PC-3 (cell line): ENCODE measurements at regions not wholly inside any gene's neighbourhood (a gene's known extent, or its start where the extent isn't known, plus 50 kb on each side); places are given as distances from the start of the nearest gene placed in this dataset.

Experiments used
- EZH2 ChIP-seq: fragments of 300-600 bp; sonication (generic); IDR thresholded peaks from one replicate; pipeline ENCODE4 v1.6.1; 2017; ENCODE audit warnings: antibody characterized with exemption, mild to moderate bottlenecking, low read length; ENCODE audit not compliant: unreplicated experiment
- TF ChIP-seq, protein P1 (sequence below): fragments of 300-600 bp; sonication (generic); conservative IDR thresholded peaks from 2 replicates; pipeline ENCODE4 v1.5.1; 2017; ENCODE audit warnings: antibody characterized with exemption, low read depth, mild to moderate bottlenecking, low read length

DNA sequence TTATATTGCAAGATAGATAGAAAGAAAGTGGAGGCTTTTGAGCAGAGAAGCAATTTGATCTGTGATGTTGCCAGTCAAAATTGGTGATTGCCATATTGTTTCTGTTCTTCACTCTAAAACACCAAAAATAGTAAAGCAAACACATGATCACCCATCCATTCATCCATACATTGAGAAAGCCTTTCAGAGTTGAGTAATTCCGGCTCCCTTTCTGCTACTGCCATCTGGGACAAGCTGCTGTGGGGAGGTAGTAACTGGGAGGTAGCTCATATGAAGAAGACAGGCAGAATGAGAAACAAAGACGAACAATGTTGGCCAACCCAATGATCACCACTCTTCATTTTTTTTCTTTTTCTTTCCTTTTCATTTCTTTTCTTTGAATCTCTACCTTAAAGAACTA is 51.1 kb upstream of the HBS1L start:
- TF ChIP-seq, protein P1, sequence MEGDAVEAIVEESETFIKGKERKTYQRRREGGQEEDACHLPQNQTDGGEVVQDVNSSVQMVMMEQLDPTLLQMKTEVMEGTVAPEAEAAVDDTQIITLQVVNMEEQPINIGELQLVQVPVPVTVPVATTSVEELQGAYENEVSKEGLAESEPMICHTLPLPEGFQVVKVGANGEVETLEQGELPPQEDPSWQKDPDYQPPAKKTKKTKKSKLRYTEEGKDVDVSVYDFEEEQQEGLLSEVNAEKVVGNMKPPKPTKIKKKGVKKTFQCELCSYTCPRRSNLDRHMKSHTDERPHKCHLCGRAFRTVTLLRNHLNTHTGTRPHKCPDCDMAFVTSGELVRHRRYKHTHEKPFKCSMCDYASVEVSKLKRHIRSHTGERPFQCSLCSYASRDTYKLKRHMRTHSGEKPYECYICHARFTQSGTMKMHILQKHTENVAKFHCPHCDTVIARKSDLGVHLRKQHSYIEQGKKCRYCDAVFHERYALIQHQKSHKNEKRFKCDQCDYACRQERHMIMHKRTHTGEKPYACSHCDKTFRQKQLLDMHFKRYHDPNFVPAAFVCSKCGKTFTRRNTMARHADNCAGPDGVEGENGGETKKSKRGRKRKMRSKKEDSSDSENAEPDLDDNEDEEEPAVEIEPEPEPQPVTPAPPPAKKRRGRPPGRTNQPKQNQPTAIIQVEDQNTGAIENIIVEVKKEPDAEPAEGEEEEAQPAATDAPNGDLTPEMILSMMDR, result no peak
- no peak for TF ChIP-seq EZH2
